ENCODE measurements at regions not wholly inside any gene's neighbourhood (a gene's known extent, or its start where the extent isn't known, plus 50 kb on each side); places are given as distances from the start of the nearest gene placed in this dataset.
A peak's percentile ranks its signal among the peaks of the same experiment; 100 is the strongest.

DNA sequence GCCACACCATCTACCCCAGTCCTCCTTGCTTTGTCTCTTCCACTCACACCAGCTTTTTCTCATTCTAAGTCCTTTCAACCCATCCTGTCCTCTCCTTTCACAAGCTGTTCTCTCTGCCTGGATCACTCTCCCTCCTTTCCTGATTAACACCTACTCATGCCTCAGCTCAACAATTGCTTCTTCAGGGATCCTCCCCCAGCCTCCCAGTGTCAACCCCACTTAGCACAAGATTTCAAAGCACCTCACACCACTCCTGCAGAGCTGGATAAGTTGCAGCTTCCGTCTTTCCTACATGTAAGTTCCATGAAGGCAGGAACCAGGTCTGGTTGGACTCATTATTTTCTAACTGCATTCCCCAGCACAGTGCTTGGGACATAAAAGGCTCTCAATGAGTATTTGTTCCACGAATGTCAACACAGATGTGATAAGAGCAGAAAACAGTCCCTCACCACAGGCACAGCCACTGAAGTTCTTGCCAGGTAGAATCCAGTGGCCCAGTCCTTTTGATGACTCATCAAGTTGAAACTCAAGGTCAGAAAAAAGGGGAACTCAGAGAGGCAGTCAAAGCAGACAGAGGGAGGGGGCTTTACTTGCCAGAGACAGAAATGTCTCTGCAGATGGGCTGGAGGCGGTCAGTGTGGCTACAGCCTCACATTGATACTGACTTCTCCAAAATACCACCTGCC lies 193.4 kb upstream of the PRDM1 start:
- TF ChIP-seq, protein P1, sequence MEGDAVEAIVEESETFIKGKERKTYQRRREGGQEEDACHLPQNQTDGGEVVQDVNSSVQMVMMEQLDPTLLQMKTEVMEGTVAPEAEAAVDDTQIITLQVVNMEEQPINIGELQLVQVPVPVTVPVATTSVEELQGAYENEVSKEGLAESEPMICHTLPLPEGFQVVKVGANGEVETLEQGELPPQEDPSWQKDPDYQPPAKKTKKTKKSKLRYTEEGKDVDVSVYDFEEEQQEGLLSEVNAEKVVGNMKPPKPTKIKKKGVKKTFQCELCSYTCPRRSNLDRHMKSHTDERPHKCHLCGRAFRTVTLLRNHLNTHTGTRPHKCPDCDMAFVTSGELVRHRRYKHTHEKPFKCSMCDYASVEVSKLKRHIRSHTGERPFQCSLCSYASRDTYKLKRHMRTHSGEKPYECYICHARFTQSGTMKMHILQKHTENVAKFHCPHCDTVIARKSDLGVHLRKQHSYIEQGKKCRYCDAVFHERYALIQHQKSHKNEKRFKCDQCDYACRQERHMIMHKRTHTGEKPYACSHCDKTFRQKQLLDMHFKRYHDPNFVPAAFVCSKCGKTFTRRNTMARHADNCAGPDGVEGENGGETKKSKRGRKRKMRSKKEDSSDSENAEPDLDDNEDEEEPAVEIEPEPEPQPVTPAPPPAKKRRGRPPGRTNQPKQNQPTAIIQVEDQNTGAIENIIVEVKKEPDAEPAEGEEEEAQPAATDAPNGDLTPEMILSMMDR (IDR thresholded peaks at IDR 0.05), result no peak
- DNase-seq, result no peak
- intact Hi-C loops (cut with DNase I), result no loop called here
- Histone ChIP-seq H3K27me3 (ENCODE audit: insufficient read depth in 3 of 3, low read length in 2 of 3) (no peaks in the 10 kb centered on the region), H3K4me3 (no peak overlapping the region), H3K27ac (no peak overlapping the region), H3K9me3 (no peaks in the 10 kb centered on the region), H3K4me1 (no peaks in the 10 kb centered on the region), H3K36me3 (ENCODE audit: insufficient read depth in 1 of 2, low read depth in 1 of 2) (no peaks in the 10 kb centered on the region)
- no peak for ATAC-seq
- WGBS, 3 donors, result 65 to 75% (median 69%) methylated on average over 3 of the region's 3 CpGs

DNA sequence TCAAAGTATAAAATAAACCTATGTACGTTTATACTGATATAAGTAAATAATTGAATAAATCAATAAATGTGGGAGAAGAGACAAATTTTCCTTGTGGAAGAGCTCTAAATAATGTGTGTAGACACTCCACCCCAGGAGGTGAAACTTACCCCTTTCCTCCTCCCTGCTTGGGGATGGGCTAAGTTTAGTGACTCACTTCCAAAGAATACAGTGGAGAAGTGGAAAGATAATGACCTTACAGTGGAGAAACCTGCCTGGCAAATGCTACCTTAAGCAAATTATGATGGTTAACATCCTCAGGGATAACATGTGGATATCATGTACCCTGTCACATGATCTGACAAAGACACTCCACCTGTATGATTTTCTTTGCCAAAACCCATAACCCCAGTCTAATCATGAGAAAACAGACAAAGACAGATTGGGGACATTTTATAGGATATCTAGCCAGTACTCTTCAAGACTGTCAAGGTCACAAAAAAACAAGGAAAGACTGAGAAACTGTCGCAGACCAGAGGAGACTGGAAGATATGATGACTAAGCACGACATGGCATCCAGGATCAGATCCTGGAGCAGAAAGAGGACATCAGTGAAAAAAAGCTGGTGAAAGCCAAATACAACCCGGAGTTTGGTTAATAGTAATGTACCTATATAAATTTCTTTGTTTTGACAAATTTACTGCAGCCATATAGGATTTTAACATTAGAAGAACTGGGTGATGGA lies 195.5 kb upstream of the PRDM1 start:
- intact Hi-C loops (cut with DNase I), result no loop called here
- DNase-seq, result no peak
- H3K4me1 ChIP-seq, result no peaks in the 10 kb centered on the region
- ATAC-seq, result no peak
- H3K9me3 ChIP-seq, result no peaks in the 10 kb centered on the region
- no peak overlapping the region for H3K4me3 ChIP-seq
- TF ChIP-seq, protein P1 (IDR thresholded peaks at IDR 0.05), result no peak
- H3K36me3 ChIP-seq (ENCODE audit: insufficient read depth in 1 of 2, low read depth in 1 of 2), result no peaks in the 10 kb centered on the region
- H3K27ac ChIP-seq, result no peak overlapping the region
- H3K27me3 ChIP-seq (ENCODE audit: insufficient read depth in 3 of 3, low read length in 2 of 3), result no peaks in the 10 kb centered on the region
- 70 to 83% (median 80%) methylated on average over 4 of the region's 4 CpGs for WGBS, 3 donors

DNA sequence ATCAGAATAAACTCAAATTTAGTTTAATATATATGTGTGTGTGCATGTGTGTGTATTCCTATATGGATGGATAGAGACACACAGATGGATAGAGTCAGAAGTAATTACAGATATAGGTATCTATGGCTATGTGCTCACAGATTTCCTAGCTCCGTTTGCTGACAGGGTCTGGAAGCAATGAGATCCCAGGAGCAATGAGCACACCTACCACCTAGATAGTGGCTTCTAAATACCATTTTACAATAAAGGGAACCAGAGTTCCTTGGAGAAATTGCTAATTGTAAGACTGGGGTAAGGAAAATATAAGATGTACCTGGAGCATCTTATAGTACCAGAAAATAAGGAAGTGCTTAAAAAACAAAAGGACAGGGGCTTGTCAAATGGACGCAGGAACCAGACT lies 196.2 kb upstream of the PRDM1 start:
- WGBS, 3 donors, result 93 to 97% (median 93%) methylated on average over 2 of the region's 2 CpGs
- intact Hi-C loops (cut with DNase I), result no loop called here

DNA sequence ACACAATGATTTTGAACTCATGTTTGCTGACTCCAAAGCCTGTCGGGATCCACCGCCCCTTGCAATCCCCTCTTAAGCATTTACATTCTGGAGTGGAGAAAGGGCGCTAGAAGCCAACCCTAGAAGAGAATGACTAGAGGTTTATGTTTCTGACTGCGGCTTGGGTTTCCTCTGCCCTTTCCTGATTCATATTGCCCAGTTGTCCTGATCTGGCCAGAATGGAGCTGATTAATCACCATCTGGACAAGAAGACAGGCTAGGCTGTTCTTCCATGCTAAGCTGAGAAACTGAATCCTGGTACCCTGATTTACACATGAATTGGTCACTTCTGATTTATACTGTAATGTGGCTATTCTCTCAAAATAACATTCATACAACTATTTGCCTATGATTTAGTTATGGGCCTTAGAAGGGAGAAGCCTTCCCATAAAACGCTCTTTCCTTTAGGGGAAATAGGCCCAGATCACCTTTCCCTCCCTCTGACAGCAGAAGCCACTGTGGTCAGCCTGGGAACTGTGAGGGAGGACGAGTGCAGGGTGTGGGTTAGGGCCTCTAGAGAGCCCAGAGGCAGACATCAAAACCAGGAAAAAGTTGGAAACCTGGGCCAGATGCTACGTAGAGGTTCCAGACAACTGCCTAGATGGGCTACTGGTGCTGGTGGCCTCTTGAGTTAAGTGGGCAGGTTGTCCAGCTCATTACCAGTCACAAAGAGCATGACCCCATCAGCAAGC lies 199.2 kb upstream of the PRDM1 start:
- H3K27me3 ChIP-seq (ENCODE audit: insufficient read depth in 3 of 3, low read length in 2 of 3), result no peaks in the 10 kb centered on the region
- no peaks in the 10 kb centered on the region for H3K36me3 ChIP-seq (ENCODE audit: insufficient read depth in 1 of 2, low read depth in 1 of 2)
- intact Hi-C loops (cut with DNase I), result no loop called here
- H3K9me3 ChIP-seq, result no peaks in the 10 kb centered on the region
- no peak overlapping the region for H3K4me3 ChIP-seq
- 64 to 92% (median 75%) methylated on average over 7 of the region's 7 CpGs for WGBS, 3 donors
- no peak for DNase-seq
- peak in 2 of 4 donors; percentile 43 to 48 for ATAC-seq
- no peaks in the 10 kb centered on the region for H3K4me1 ChIP-seq
- H3K27ac ChIP-seq, result no peak overlapping the region
- TF ChIP-seq, protein P1 (IDR thresholded peaks at IDR 0.05), result no peak

More for the DNA sequence above, 196.2 kb upstream of the PRDM1 start:
- DNase-seq, result no peak
- Histone ChIP-seq H3K27me3 (ENCODE audit: insufficient read depth in 3 of 3, low read length in 2 of 3) (no peaks in the 10 kb centered on the region), H3K27ac (no peak overlapping the region), H3K4me1 (no peaks in the 10 kb centered on the region), H3K4me3 (no peak overlapping the region), H3K9me3 (no peaks in the 10 kb centered on the region), H3K36me3 (ENCODE audit: insufficient read depth in 1 of 2, low read depth in 1 of 2) (no peaks in the 10 kb centered on the region)
- ATAC-seq, result no peak
- TF ChIP-seq, protein P1 (IDR thresholded peaks at IDR 0.05), result no peak

Data from psoas muscle (tissue), 7 donors.